HEK293 (cell line): ENCODE measurements at regions not wholly inside any gene's neighbourhood (a gene's known extent, or its start where the extent isn't known, plus 50 kb on each side); places are given as distances from the start of the nearest gene placed in this dataset.

ENCODE experiments used
- CTCF ChIA-PET: fragments of 350-600 bp; formaldehyde crosslinking; extraction: SDS; loops from one replicate; lab custom pipeline; 2021; ENCODE audit warnings: antibody characterized with exemption; lab: Yijun Ruan, JAX
- POLR2A ChIA-PET: fragments of 300-600 bp; formaldehyde crosslinking; extraction: SDS; loops from one replicate; lab custom pipeline; 2020; ENCODE audit warnings: antibody characterized with exemption, inconsistent platforms; lab: Yijun Ruan, JAX
- H3K27ac ChIP-seq: fragments of 200-500 bp; sonication (Bioruptor generic); 2 replicates; pipeline ENCODE4 v1.5.1; 2014; ENCODE audit warnings: low read depth, low read length, control low read depth, inconsistent platforms; ENCODE audit errors: extremely low read depth
- H3K36me3 ChIP-seq, 2 experiments: fragments of 200-500 bp in 1 of 2; sonication (Bioruptor generic) in 1 of 2; 1 replicate in 1 of 2; 2 replicates in 1 of 2; pipeline ENCODE4 v1.5.1; 2014 to 2017; ENCODE audit warnings: inconsistent platforms in 2 of 2, low read length in 2 of 2; ENCODE audit not compliant: control insufficient read depth in 2 of 2, insufficient read depth in 1 of 2
- H3K4me1 ChIP-seq: fragments of 200-500 bp; sonication (Bioruptor generic); 2 replicates; pipeline ENCODE4 v1.5.1; 2014; ENCODE audit warnings: mild to moderate bottlenecking, low read length, inconsistent platforms; ENCODE audit not compliant: control insufficient read depth, insufficient read depth
- H3K4me3 ChIP-seq: 2 replicates; pipeline ENCODE4 v1.5.1; 2011; ENCODE audit warnings: low read depth, mild to moderate bottlenecking, control low read depth, low read length, moderate library complexity
- H3K9me3 ChIP-seq: fragments of 200-500 bp; sonication (Bioruptor generic); 2 replicates; pipeline ENCODE4 v1.5.1; 2014; ENCODE audit warnings: low read depth, low read length, inconsistent platforms; ENCODE audit not compliant: control insufficient read depth, insufficient read depth
- HOXD13 ChIP-seq: sonication (generic); formaldehyde crosslinking; IDR thresholded peaks from 2 replicates; pipeline ENCODE4 v1.8.0; 2022; ENCODE audit warnings: missing genetic modification reagents, borderline replicate concordance
- IKZF3 ChIP-seq: fragments of 450-650 bp; IDR thresholded peaks from 2 replicates; pipeline ENCODE4 v1.5.0; 2018; ENCODE audit warnings: missing biosample characterization, mild to moderate bottlenecking, missing genetic modification characterization, moderate library complexity
- KLF10 ChIP-seq: fragments of 450-650 bp; IDR thresholded peaks from 2 replicates; pipeline ENCODE4 v1.5.1; 2018; ENCODE audit warnings: missing biosample characterization, mild to moderate bottlenecking, missing genetic modification characterization
- KLF7 ChIP-seq: fragments of 450-650 bp; formaldehyde crosslinking; IDR thresholded peaks from 2 replicates; pipeline ENCODE4 v1.5.1; 2016; ENCODE audit warnings: missing biosample characterization, missing genetic modification characterization, borderline replicate concordance
- KLF9 ChIP-seq: fragments of 450-650 bp; formaldehyde crosslinking; IDR thresholded peaks from 2 replicates; pipeline ENCODE4 v1.5.1; 2016; ENCODE audit warnings: missing biosample characterization, missing genetic modification characterization, low read depth
- PRDM1 ChIP-seq: fragments of 450-650 bp; formaldehyde crosslinking; IDR thresholded peaks from 2 replicates; pipeline ENCODE4; 2016; ENCODE audit warnings: missing biosample characterization, missing genetic modification characterization
- SCRT1 ChIP-seq: fragments of 450-650 bp; formaldehyde crosslinking; IDR thresholded peaks from 2 replicates; pipeline ENCODE4 v1.5.1; 2016; ENCODE audit warnings: missing biosample characterization, missing genetic modification characterization, borderline replicate concordance
- ZBTB1 ChIP-seq: fragments of 450-650 bp; formaldehyde crosslinking; IDR thresholded peaks from 2 replicates; pipeline ENCODE4 v1.5.1; 2016; ENCODE audit warnings: missing biosample characterization, missing genetic modification characterization
- ZBTB20 ChIP-seq: fragments of 450-650 bp; formaldehyde crosslinking; IDR thresholded peaks from 2 replicates; pipeline ENCODE4 v1.5.1; 2016; ENCODE audit warnings: missing biosample characterization, missing genetic modification characterization
- ZBTB49 ChIP-seq: fragments of 450-650 bp; formaldehyde crosslinking; IDR thresholded peaks from 2 replicates; pipeline ENCODE4 v1.5.1; 2016; ENCODE audit warnings: missing biosample characterization, missing genetic modification characterization, low read depth
- ZNF121 ChIP-seq: fragments of 450-650 bp; formaldehyde crosslinking; IDR thresholded peaks from 2 replicates; pipeline ENCODE4 v1.5.1; 2016; ENCODE audit warnings: missing biosample characterization, missing genetic modification characterization
- ZNF184 ChIP-seq: fragments of 450-650 bp; IDR thresholded peaks from 2 replicates; pipeline ENCODE4 v1.5.1; 2018; ENCODE audit warnings: missing biosample characterization, mild to moderate bottlenecking, missing genetic modification characterization
- ZNF2 ChIP-seq: fragments of 450-650 bp; formaldehyde crosslinking; IDR thresholded peaks from 2 replicates; pipeline ENCODE4 v1.5.1; 2016; ENCODE audit warnings: missing biosample characterization, missing genetic modification characterization
- ZNF211 ChIP-seq: fragments of 450-650 bp; formaldehyde crosslinking; IDR thresholded peaks from 2 replicates; pipeline ENCODE4 v1.5.1; 2016; ENCODE audit warnings: low read depth, missing biosample characterization, missing genetic modification characterization
- ZNF335 ChIP-seq: fragments of 450-650 bp; formaldehyde crosslinking; conservative IDR thresholded peaks from 2 replicates; pipeline ENCODE4 v1.5.1; 2016; ENCODE audit warnings: missing biosample characterization, missing genetic modification characterization
- ZNF501 ChIP-seq: fragments of 450-650 bp; formaldehyde crosslinking; IDR thresholded peaks from 2 replicates; pipeline ENCODE4 v1.5.1; 2016; ENCODE audit warnings: missing biosample characterization, missing genetic modification characterization
- ZNF521 ChIP-seq: fragments of 450-650 bp; formaldehyde crosslinking; IDR thresholded peaks from 2 replicates; pipeline ENCODE4 v1.5.1; 2017; ENCODE audit warnings: missing biosample characterization, mild to moderate bottlenecking, missing genetic modification characterization
- ZNF600 ChIP-seq: fragments of 450-650 bp; formaldehyde crosslinking; IDR thresholded peaks from 2 replicates; pipeline ENCODE4 v1.5.1; 2016; ENCODE audit warnings: missing biosample characterization, missing genetic modification characterization
- ZNF639 ChIP-seq: fragments of 450-650 bp; formaldehyde crosslinking; IDR thresholded peaks from 2 replicates; pipeline ENCODE4 v1.5.1; 2016; ENCODE audit warnings: missing biosample characterization, missing genetic modification characterization
- ZNF792 ChIP-seq: fragments of 450-650 bp; formaldehyde crosslinking; IDR thresholded peaks from 2 replicates; pipeline ENCODE4 v1.5.1; 2016; ENCODE audit warnings: missing biosample characterization, missing genetic modification characterization
- ZSCAN16 ChIP-seq: fragments of 450-650 bp; formaldehyde crosslinking; IDR thresholded peaks from 2 replicates; pipeline ENCODE4 v1.5.1; 2016; ENCODE audit warnings: missing biosample characterization, missing genetic modification characterization
- TF ChIP-seq, protein P1 (sequence below): fragments of 450-650 bp; formaldehyde crosslinking; IDR thresholded peaks from 2 replicates; pipeline ENCODE4 v1.5.1; 2016; ENCODE audit warnings: missing biosample characterization, missing genetic modification characterization
- TF ChIP-seq, protein P2 (sequence below): fragments of 450-650 bp; formaldehyde crosslinking; IDR thresholded peaks from 2 replicates; pipeline ENCODE4 v1.5.1; 2016; ENCODE audit warnings: missing biosample characterization, missing genetic modification characterization

DNA sequence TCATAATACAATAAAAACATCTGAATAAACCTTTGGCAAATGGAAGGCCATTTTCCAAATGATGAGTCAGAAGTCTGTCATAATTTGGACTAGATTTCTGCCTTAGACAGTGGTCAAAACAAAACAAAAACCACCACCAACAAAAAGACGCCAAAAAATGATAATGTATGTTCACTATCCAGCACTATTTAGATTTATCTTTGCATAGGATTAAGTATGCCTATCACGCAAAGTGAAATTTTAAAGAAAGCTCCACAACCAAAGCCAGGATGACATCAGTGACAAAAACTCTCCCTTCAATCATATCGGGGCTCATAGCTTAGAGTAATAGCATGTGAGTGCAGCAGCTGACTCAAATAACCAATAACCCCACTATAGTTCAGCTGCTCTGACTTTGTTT, 201.9 kb downstream of the MOXD1 start:
- POLR2A ChIA-PET = no interaction called here

GRCh38 chr6:132198896-132199295, 202.4 kb downstream of the MOXD1 start:
- no peaks in the 10 kb centered on the region for H3K9me3 ChIP-seq
- no peaks in the 10 kb centered on the region for H3K36me3 ChIP-seq
- ChIA-PET CTCF (interaction anchor here (1.0 to 1.7 kb wide), 3 partner anchors 36 to 284 kb away, joined by 4 read pairs; no protein-coding TSS in a partner anchor), POLR2A (no interaction called here)
- no peak overlapping the region for H3K27ac ChIP-seq
- TF ChIP-seq IKZF3 (tag by site-specific recombination) = no peak
- TF ChIP-seq ZSCAN16 (tag by site-specific recombination) = no peak
- no peak for TF ChIP-seq ZNF2
- no peak for TF ChIP-seq ZBTB1
- TF ChIP-seq, protein P1, sequence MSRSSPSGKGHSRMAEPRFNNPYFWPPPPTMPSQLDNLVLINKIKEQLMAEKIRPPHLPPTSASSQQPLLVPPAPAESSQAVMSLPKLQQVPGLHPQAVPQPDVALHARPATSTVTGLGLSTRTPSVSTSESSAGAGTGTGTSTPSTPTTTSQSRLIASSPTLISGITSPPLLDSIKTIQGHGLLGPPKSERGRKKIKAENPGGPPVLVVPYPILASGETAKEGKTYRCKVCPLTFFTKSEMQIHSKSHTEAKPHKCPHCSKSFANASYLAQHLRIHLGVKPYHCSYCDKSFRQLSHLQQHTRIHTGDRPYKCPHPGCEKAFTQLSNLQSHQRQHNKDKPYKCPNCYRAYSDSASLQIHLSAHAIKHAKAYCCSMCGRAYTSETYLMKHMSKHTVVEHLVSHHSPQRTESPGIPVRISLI (tag by site-specific recombination) = no peak
- TF ChIP-seq, protein P2, sequence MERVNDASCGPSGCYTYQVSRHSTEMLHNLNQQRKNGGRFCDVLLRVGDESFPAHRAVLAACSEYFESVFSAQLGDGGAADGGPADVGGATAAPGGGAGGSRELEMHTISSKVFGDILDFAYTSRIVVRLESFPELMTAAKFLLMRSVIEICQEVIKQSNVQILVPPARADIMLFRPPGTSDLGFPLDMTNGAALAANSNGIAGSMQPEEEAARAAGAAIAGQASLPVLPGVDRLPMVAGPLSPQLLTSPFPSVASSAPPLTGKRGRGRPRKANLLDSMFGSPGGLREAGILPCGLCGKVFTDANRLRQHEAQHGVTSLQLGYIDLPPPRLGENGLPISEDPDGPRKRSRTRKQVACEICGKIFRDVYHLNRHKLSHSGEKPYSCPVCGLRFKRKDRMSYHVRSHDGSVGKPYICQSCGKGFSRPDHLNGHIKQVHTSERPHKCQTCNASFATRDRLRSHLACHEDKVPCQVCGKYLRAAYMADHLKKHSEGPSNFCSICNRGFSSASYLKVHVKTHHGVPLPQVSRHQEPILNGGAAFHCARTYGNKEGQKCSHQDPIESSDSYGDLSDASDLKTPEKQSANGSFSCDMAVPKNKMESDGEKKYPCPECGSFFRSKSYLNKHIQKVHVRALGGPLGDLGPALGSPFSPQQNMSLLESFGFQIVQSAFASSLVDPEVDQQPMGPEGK = no peak
- no peak for TF ChIP-seq ZNF501 (tag by site-specific recombination)
- no peak for TF ChIP-seq ZNF639 (tag by site-specific recombination)
- TF ChIP-seq KLF7 (tag by site-specific recombination) = no peak
- no peak for TF ChIP-seq HOXD13 (CRISPR knock-in tag)
- H3K4me1 ChIP-seq = no peaks in the 10 kb centered on the region
- no peak overlapping the region for H3K4me3 ChIP-seq

More for the DNA sequence above, 201.9 kb downstream of the MOXD1 start:
- Histone ChIP-seq H3K9me3 (no peaks in the 10 kb centered on the region), H3K4me1 (no peaks in the 10 kb centered on the region), H3K4me3 (no peak overlapping the region), H3K36me3 (no peaks in the 10 kb centered on the region), H3K27ac (no peak overlapping the region)
- TF ChIP-seq ZBTB1 (no peak), ZNF521 (tag by site-specific recombination) (no peak), KLF9 (tag by site-specific recombination) (no peak), KLF10 (tag by site-specific recombination) (no peak), ZNF639 (tag by site-specific recombination) (no peak), ZNF211 (no peak), ZNF184 (no peak)
- CTCF ChIA-PET = interaction anchor here (1.0 to 1.7 kb wide), 3 partner anchors 36 to 284 kb away, joined by 4 read pairs; no protein-coding TSS in a partner anchor

GRCh38 chr6:132198040-132198439, 203.2 kb downstream of the MOXD1 start:
- H3K27ac ChIP-seq = no peak overlapping the region
- ChIA-PET POLR2A (no interaction called here), CTCF (interaction anchor here (0.6 to 1.2 kb wide), 4 partner anchors 35 to 275 kb away, joined by 3 to 5 read pairs (median 4); no protein-coding TSS in a partner anchor)
- H3K36me3 ChIP-seq = no peaks in the 10 kb centered on the region
- H3K9me3 ChIP-seq = no peaks in the 10 kb centered on the region
- no peaks in the 10 kb centered on the region for H3K4me1 ChIP-seq
- no peak overlapping the region for H3K4me3 ChIP-seq
- TF ChIP-seq ZNF335 (tag by site-specific recombination) (no peak), SCRT1 (tag by site-specific recombination) (no peak), ZNF121 (no peak), ZBTB49 (no peak), ZNF501 (tag by site-specific recombination) (no peak), ZNF792 (tag by site-specific recombination) (no peak), ZBTB20 (tag by site-specific recombination) (no peak), PRDM1 (tag by site-specific recombination) (no peak), ZNF600 (no peak)
